ENCODE measurements at regions not wholly inside any gene's neighbourhood (a gene's known extent, or its start where the extent isn't known, plus 50 kb on each side); places are given as distances from the start of the nearest gene placed in this dataset.
"Not testable (repeated sequence)": the region's sequence is repeated elsewhere in the genome, so short reads cannot be mapped to it uniquely, and the experiment has no call there.

GRCh38 chr6:81890846-81891245, 138.4 kb upstream of the TENT5A start:
- Histone ChIP-seq H3K9me3 (ENCODE audit: control insufficient read depth, insufficient read depth, low read depth, low read length) (no peaks in the 10 kb centered on the region), H3K27me3 (ENCODE audit: control insufficient read depth, insufficient read depth, low read length) (no peaks in the 10 kb centered on the region), H3K27ac (ENCODE audit: low read length) (no peak overlapping the region), H3K4me3 (ENCODE audit: low read depth in 2 of 2, low read length in 2 of 2) (no peak overlapping the region), H3K36me3 (ENCODE audit: control insufficient read depth, insufficient read depth, low read length) (no peaks in the 10 kb centered on the region), H3K4me1 (ENCODE audit: control insufficient read depth, insufficient read depth, low read length) (no peaks in the 10 kb centered on the region)
- no peak for TF ChIP-seq POLR2AphosphoS5 (IDR thresholded peaks at IDR 0.05; ENCODE audit: low read depth, low read length)
- no peak for TF ChIP-seq SIN3A (IDR thresholded peaks at IDR 0.05; ENCODE audit: borderline replicate concordance, insufficient read depth, low read depth, low read length)
- TF ChIP-seq, protein P1, sequence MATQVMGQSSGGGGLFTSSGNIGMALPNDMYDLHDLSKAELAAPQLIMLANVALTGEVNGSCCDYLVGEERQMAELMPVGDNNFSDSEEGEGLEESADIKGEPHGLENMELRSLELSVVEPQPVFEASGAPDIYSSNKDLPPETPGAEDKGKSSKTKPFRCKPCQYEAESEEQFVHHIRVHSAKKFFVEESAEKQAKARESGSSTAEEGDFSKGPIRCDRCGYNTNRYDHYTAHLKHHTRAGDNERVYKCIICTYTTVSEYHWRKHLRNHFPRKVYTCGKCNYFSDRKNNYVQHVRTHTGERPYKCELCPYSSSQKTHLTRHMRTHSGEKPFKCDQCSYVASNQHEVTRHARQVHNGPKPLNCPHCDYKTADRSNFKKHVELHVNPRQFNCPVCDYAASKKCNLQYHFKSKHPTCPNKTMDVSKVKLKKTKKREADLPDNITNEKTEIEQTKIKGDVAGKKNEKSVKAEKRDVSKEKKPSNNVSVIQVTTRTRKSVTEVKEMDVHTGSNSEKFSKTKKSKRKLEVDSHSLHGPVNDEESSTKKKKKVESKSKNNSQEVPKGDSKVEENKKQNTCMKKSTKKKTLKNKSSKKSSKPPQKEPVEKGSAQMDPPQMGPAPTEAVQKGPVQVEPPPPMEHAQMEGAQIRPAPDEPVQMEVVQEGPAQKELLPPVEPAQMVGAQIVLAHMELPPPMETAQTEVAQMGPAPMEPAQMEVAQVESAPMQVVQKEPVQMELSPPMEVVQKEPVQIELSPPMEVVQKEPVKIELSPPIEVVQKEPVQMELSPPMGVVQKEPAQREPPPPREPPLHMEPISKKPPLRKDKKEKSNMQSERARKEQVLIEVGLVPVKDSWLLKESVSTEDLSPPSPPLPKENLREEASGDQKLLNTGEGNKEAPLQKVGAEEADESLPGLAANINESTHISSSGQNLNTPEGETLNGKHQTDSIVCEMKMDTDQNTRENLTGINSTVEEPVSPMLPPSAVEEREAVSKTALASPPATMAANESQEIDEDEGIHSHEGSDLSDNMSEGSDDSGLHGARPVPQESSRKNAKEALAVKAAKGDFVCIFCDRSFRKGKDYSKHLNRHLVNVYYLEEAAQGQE (IDR thresholded peaks at IDR 0.05; ENCODE audit: insufficient read depth in 1 of 2, low read depth in 2 of 2, low read length in 1 of 2): no peak
- no peak for TF ChIP-seq CTCF (IDR thresholded peaks at IDR 0.05)
- no peak for TF ChIP-seq TCF7L2 (IDR thresholded peaks at IDR 0.05; ENCODE audit: low read depth, low read length)
- BruUV-seq (replicated peaks): no TSS peak
- ATAC-seq (no peak), DNase-seq (ENCODE audit: low read depth, low spot score) (no peak)
- in situ Hi-C loops (cut with HindIII; ENCODE audit: low pct_unique_long_range_greater_than_20kb, low sequenced_read_pairs) (no loop called here), intact Hi-C loops (cut with micrococcal nuclease; ENCODE audit: unreplicated experiment) (no loop called here)
- POLR2A ChIA-PET: no interaction called here
- CTCF ChIA-PET: no interaction called here

- H3K4me1 ChIP-seq (ENCODE audit: control insufficient read depth, insufficient read depth, low read length): no peaks in the 10 kb centered on the region
- no peaks in the 10 kb centered on the region for H3K36me3 ChIP-seq (ENCODE audit: control insufficient read depth, insufficient read depth, low read length)
- no peak overlapping the region for H3K4me3 ChIP-seq (ENCODE audit: low read depth in 2 of 2, low read length in 2 of 2)
- in situ Hi-C loops (cut with HindIII; ENCODE audit: low pct_unique_long_range_greater_than_20kb, low sequenced_read_pairs): no loop called here
- no peak for DNase-seq (ENCODE audit: low read depth, low spot score)
- H3K27ac ChIP-seq (ENCODE audit: low read length): no peak overlapping the region
- no TSS peak for BruUV-seq (replicated peaks)
- no peak for ATAC-seq
- no peak for TF ChIP-seq POLR2AphosphoS5 (IDR thresholded peaks at IDR 0.05; ENCODE audit: low read depth, low read length)
- no peak for TF ChIP-seq TCF7L2 (IDR thresholded peaks at IDR 0.05; ENCODE audit: low read depth, low read length)
- TF ChIP-seq, protein P1 (IDR thresholded peaks at IDR 0.05; ENCODE audit: insufficient read depth in 1 of 2, low read depth in 2 of 2, low read length in 1 of 2): no peak
- no peak for TF ChIP-seq SIN3A (IDR thresholded peaks at IDR 0.05; ENCODE audit: borderline replicate concordance, insufficient read depth, low read depth, low read length)
- no peak for TF ChIP-seq CTCF (IDR thresholded peaks at IDR 0.05)
- intact Hi-C loops (cut with micrococcal nuclease; ENCODE audit: unreplicated experiment): no loop called here
- no peaks in the 10 kb centered on the region for H3K27me3 ChIP-seq (ENCODE audit: control insufficient read depth, insufficient read depth, low read length)
- CTCF ChIA-PET: no interaction called here
- no peaks in the 10 kb centered on the region for H3K9me3 ChIP-seq (ENCODE audit: control insufficient read depth, insufficient read depth, low read depth, low read length)
- POLR2A ChIA-PET: no interaction called here
Measured at GRCh38 chr6:81889377-81890053, 137.0 kb upstream of the TENT5A start.

DNA sequence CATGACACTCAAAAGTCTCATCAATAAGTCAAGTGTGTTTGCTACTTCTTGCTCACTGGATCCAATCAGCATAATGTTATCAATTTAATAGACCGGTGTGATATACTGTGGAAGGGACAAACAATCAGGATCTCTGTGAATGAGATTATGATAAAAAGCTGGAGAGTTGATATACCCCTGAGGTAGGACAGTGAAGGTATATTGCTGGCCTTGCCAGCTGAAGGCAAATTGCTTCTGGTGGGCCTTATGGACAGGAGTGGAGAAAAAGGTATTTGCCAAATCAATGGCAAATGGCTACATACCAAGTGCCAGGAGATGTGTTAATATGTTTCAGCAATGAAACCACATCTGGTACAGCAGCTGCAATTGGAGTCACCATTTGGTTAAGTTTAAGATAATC, 134.4 kb upstream of the TENT5A start:
- H3K36me3 ChIP-seq (ENCODE audit: control insufficient read depth, insufficient read depth, low read length); H3K4me3 ChIP-seq (ENCODE audit: low read depth in 2 of 2, low read length in 2 of 2); H3K27me3 ChIP-seq (ENCODE audit: control insufficient read depth, insufficient read depth, low read length); ATAC-seq; BruUV-seq (replicated peaks); H3K9me3 ChIP-seq (ENCODE audit: control insufficient read depth, insufficient read depth, low read depth, low read length); POLR2A ChIA-PET; in situ Hi-C loops (cut with HindIII; ENCODE audit: low pct_unique_long_range_greater_than_20kb, low sequenced_read_pairs); intact Hi-C loops (cut with micrococcal nuclease; ENCODE audit: unreplicated experiment); H3K27ac ChIP-seq (ENCODE audit: low read length); CTCF ChIA-PET; H3K4me1 ChIP-seq (ENCODE audit: control insufficient read depth, insufficient read depth, low read length); DNase-seq (ENCODE audit: low read depth, low spot score): not testable (repeated sequence)

Measured in Panc1 (cell line).